GM13976 (cell line): ENCODE measurements at regions not wholly inside any gene's neighbourhood (a gene's known extent, or its start where the extent isn't known, plus 50 kb on each side); places are given as distances from the start of the nearest gene placed in this dataset.
"Not testable (repeated sequence)": the region's sequence is repeated elsewhere in the genome, so short reads cannot be mapped to it uniquely, and the experiment has no call there.

Experiments
- DNase-seq: peaks from one replicate; pipeline ENCODE4 v3.0.0; 2012; ENCODE audit warnings: low spot score
- CTCF ChIP-seq: IDR thresholded peaks from 2 replicates; pipeline ENCODE4 v1.5.1; 2012; ENCODE audit warnings: borderline replicate concordance, mild to moderate bottlenecking; ENCODE audit not compliant: insufficient read depth; ENCODE audit errors: extremely low read depth, missing control alignments, control extremely low read depth
- in situ Hi-C: fragments of 300-500 bp; cut with MboI; formaldehyde crosslinking; loops from one replicate; pipeline ENCODE4 v1.12.0; 2022; ENCODE audit warnings: low sequenced_read_pairs, mixed read lengths, inconsistent platforms; ENCODE audit not compliant: unreplicated experiment

- DNase-seq = no peak
- in situ Hi-C loops = no loop called here
- no peak for TF ChIP-seq CTCF
Observed at GRCh38 chr19:28575816-28576215, 637.1 kb downstream of the UQCRFS1 start.

GRCh38 chr19:28575312-28575711 is 637.6 kb downstream of the UQCRFS1 start:
- in situ Hi-C loops, DNase-seq: not testable (repeated sequence)

- no peak for TF ChIP-seq CTCF
- in situ Hi-C loops = no loop called here
- no peak for DNase-seq
Observed at GRCh38 chr19:28574212-28574611, 638.7 kb downstream of the UQCRFS1 start.

GRCh38 chr19:28569132-28570131 is 643.5 kb downstream of the UQCRFS1 start:
- in situ Hi-C loops = no loop called here
- TF ChIP-seq CTCF = no peak
- DNase-seq = no peak

- DNase-seq = no peak
- TF ChIP-seq CTCF = no peak
- in situ Hi-C loops = no loop called here
Observed at GRCh38 chr19:28567834-28568233, 645.1 kb downstream of the UQCRFS1 start.

- no peak for DNase-seq
- TF ChIP-seq CTCF = no peak
- in situ Hi-C loops = no loop called here
Observed at GRCh38 chr19:28563964-28564921, 648.7 kb downstream of the UQCRFS1 start.
